Chondrocyte (in vitro differentiated cells): ENCODE measurements at regions not wholly inside any gene's neighbourhood (a gene's known extent, or its start where the extent isn't known, plus 50 kb on each side); places are given as distances from the start of the nearest gene placed in this dataset.
"Not testable (repeated sequence)": the region's sequence is repeated elsewhere in the genome, so short reads cannot be mapped to it uniquely, and the experiment has no call there.

Source experiments
- DNase-seq: peaks from one replicate; pipeline ENCODE4 v3.0.0; 2021; ENCODE audit warnings: mixed read lengths, low spot score
- H3K27ac Mint-ChIP-seq: one replicate; pipeline ENCODE4 v1.8.0; 2021; ENCODE audit warnings: mild to moderate bottlenecking, moderate library complexity, mixed read lengths; ENCODE audit not compliant: unreplicated experiment
- H3K27me3 Mint-ChIP-seq: 2 replicates; pipeline ENCODE4 v1.8.0; 2021; ENCODE audit warnings: low read depth, mixed read lengths
- H3K36me3 Mint-ChIP-seq: 2 replicates; pipeline ENCODE4 v1.8.0; 2021; ENCODE audit warnings: low read depth, mixed read lengths
- H3K4me1 Mint-ChIP-seq: 2 replicates; pipeline ENCODE4 v1.8.0; 2021; ENCODE audit warnings: low read depth, mild to moderate bottlenecking, mixed read lengths
- H3K4me3 Mint-ChIP-seq: one replicate; pipeline ENCODE4 v1.8.0; 2021; ENCODE audit warnings: mild to moderate bottlenecking, moderate library complexity, mixed read lengths; ENCODE audit not compliant: unreplicated experiment
- H3K9me3 Mint-ChIP-seq: 2 replicates; pipeline ENCODE4 v1.8.0; 2021; ENCODE audit warnings: low read depth, mixed read lengths
- TF ChIP-seq, protein P1 (sequence below): fragments of 200-600 bp; sonication (generic); IDR thresholded peaks from 2 replicates; pipeline ENCODE4 v1.5.0; 2021; ENCODE audit warnings: antibody characterized with exemption, mild to moderate bottlenecking, moderate library complexity

DNA sequence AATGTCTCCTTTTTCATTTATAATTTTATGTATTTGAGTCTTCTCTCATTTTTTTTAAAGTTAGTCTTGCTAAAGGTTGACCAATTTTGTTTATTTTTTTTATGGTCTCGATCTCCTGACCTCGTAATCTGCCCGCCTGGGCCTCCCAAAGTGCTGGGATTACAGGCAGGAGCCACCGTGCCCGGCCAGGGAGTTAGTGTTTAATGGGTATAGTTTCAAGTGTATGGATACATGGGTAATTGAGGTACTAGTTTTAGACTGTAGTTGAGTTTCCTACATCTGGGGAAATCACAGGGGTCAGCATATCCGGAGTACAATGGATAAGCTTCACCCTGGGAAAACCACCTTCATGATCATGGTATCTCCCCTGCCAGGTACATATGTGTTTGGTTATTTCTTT lies 267.3 kb upstream of the KCND2 start:
- Mint-ChIP-seq H3K4me3 (no peak overlapping the region), H3K9me3 (peaks cover 3% of the 10 kb centered on the region), H3K36me3 (no peaks in the 10 kb centered on the region), H3K27me3 (no peaks in the 10 kb centered on the region), H3K4me1 (no peaks in the 10 kb centered on the region), H3K27ac (no peak overlapping the region)
- DNase-seq, result no peak
- TF ChIP-seq, protein P1, sequence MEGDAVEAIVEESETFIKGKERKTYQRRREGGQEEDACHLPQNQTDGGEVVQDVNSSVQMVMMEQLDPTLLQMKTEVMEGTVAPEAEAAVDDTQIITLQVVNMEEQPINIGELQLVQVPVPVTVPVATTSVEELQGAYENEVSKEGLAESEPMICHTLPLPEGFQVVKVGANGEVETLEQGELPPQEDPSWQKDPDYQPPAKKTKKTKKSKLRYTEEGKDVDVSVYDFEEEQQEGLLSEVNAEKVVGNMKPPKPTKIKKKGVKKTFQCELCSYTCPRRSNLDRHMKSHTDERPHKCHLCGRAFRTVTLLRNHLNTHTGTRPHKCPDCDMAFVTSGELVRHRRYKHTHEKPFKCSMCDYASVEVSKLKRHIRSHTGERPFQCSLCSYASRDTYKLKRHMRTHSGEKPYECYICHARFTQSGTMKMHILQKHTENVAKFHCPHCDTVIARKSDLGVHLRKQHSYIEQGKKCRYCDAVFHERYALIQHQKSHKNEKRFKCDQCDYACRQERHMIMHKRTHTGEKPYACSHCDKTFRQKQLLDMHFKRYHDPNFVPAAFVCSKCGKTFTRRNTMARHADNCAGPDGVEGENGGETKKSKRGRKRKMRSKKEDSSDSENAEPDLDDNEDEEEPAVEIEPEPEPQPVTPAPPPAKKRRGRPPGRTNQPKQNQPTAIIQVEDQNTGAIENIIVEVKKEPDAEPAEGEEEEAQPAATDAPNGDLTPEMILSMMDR, result no peak

DNA sequence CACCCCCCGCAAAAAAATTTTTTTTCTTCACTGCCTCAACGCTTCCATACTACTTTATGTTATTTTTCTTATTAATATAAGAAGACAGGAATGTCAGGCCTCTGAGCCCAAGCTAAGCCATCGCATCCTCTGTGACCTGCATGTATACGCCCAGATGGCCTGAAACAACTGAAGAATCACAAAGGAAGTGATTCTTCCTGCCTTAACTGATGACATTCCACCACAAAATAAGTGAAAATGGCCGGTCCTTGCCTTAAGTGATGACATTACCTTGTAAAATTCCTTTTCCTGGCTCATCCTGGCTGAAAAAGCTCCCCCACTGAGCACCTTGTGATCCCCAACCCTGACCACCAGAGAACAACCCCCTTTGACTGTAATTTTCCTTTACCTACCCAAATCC lies 258.7 kb upstream of the KCND2 start:
- H3K4me1 Mint-ChIP-seq, H3K36me3 Mint-ChIP-seq, DNase-seq, H3K9me3 Mint-ChIP-seq, H3K27ac Mint-ChIP-seq, H3K27me3 Mint-ChIP-seq, H3K4me3 Mint-ChIP-seq: not testable (repeated sequence)

DNA sequence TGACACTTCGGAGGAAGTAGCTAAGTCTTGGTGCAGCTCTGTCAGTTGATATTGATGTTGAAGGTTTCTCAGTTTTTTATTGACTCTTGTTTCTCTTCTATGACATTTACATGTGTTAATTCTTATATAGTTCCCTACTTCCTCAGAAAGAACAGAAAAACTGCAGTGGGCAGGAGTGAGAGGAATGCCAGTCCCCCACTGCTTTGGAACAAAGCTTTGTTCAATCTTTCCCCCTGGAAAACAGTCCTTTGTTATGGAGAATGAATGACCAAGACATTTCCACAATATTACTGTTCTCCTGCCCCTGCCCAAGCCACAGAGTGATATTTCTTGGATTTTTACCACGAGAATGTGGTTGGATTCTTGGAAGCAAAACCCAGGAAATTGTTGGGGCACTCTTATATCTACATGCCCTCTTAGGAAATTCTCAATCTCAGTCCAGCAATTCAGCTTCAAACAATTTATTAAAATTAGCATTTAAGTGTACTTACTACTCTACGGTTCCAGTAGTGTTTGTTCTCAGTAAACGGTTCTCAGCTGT lies 258.0 kb upstream of the KCND2 start:
- no peaks in the 10 kb centered on the region for H3K36me3 Mint-ChIP-seq
- no peak overlapping the region for H3K27ac Mint-ChIP-seq
- peaks cover 5% of the 10 kb centered on the region for H3K4me1 Mint-ChIP-seq
- no peak overlapping the region for H3K4me3 Mint-ChIP-seq
- no peaks in the 10 kb centered on the region for H3K9me3 Mint-ChIP-seq
- H3K27me3 Mint-ChIP-seq, result no peaks in the 10 kb centered on the region
- TF ChIP-seq, protein P1, result no peak
- DNase-seq, result no peak

DNA sequence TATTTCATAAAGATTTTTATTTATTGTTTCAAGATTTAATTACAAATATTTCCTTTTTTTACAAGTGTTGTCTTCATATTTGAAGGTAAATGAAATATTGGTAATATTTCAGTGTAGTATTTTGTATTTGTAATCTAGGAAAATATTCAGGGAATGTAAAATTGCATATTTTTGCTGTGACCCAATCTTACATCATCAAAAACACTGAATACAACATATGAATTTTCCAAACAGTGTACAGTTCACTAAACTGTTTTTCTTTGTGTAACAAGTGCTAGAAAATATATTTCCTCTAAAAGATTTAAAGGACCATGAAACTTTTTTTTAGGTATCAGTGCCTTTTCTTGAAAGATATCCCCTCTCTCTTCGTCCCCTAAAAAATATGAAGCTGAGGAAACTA lies 251.9 kb upstream of the KCND2 start:
- Mint-ChIP-seq H3K27me3 (no peaks in the 10 kb centered on the region), H3K36me3 (no peaks in the 10 kb centered on the region), H3K27ac (no peak overlapping the region), H3K4me1 (peaks cover 8% of the 10 kb centered on the region), H3K4me3 (no peak overlapping the region), H3K9me3 (no peaks in the 10 kb centered on the region)
- TF ChIP-seq, protein P1, result no peak
- DNase-seq, result no peak

GRCh38 chr7:120023494-120024167 lies 249.3 kb upstream of the KCND2 start:
- Mint-ChIP-seq H3K9me3 (no peaks in the 10 kb centered on the region), H3K36me3 (no peaks in the 10 kb centered on the region), H3K27me3 (no peaks in the 10 kb centered on the region), H3K27ac (no peak overlapping the region), H3K4me3 (no peak overlapping the region), H3K4me1 (peaks cover 8% of the 10 kb centered on the region)
- DNase-seq, result no peak
- TF ChIP-seq, protein P1, result no peak

DNA sequence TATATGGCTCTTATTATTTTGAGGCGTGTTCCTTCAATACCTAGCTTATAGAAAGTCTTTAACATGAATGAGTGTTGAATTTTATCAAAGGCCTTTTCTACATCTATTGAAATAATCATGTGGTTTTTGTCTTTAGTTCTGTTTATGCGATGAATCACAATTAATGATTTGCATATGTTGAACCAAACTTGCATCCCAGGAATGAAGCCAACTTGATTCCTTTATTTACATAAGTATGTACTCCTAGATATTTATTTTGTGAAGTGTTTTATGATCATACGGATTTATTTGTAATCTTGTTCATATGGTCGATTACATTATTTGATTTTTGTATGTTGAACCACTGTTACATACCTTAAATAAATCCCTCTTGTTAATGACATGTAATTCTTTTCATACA lies 244.3 kb upstream of the KCND2 start:
- peaks cover 2% of the 10 kb centered on the region for H3K4me1 Mint-ChIP-seq
- no peak overlapping the region for H3K4me3 Mint-ChIP-seq
- no peaks in the 10 kb centered on the region for H3K9me3 Mint-ChIP-seq
- no peak for DNase-seq
- TF ChIP-seq, protein P1, result no peak
- no peaks in the 10 kb centered on the region for H3K36me3 Mint-ChIP-seq
- no peaks in the 10 kb centered on the region for H3K27me3 Mint-ChIP-seq
- no peak overlapping the region for H3K27ac Mint-ChIP-seq
